Upper lobe of left lung (tissue), 4 donors: ENCODE measurements at regions not wholly inside any gene's neighbourhood (a gene's known extent, or its start where the extent isn't known, plus 50 kb on each side); places are given as distances from the start of the nearest gene placed in this dataset.

Source experiments
- EP300 ChIP-seq, 4 donors: sonication (generic); formaldehyde crosslinking; IDR thresholded peaks; one replicate each; pipeline ENCODE4 v1.5.1; 2017; ENCODE audit warnings: antibody characterized with exemption in 4 of 4, control low read depth in 2 of 4
- POLR2A ChIP-seq, 4 donors: fragments of 450-650 bp; IDR thresholded peaks; one replicate each; pipeline ENCODE4 v1.5.1; 2016 to 2017; ENCODE audit warnings: antibody characterized with exemption in 4 of 4, mild to moderate bottlenecking in 2 of 4

DNA sequence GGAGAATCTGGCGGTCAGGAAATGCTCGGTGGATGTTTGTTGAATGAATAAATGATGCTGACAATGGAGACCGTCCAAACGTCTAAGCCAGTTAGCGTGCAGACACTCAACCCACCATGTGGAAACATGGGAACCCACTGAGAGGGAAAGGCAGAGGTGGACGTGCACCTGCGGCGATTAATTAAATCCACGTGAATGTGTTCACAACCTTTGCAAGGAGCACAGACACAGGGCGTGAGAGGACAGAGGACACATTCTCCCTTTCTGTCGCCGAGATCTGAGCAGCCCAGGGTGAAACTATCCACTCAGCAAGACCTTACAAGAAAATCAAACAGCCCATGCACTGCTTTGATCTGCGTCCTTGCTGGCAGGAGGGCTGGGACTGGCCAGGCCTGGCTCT lies 58.3 kb upstream of the LINC01488 start:
- no peak for TF ChIP-seq POLR2A (IDR thresholded peaks at IDR 0.05)
- TF ChIP-seq EP300 (IDR thresholded peaks at IDR 0.05): no peak
